ENCODE measurements at regions not wholly inside any gene's neighbourhood (a gene's known extent, or its start where the extent isn't known, plus 50 kb on each side); places are given as distances from the start of the nearest gene placed in this dataset.

DNA sequence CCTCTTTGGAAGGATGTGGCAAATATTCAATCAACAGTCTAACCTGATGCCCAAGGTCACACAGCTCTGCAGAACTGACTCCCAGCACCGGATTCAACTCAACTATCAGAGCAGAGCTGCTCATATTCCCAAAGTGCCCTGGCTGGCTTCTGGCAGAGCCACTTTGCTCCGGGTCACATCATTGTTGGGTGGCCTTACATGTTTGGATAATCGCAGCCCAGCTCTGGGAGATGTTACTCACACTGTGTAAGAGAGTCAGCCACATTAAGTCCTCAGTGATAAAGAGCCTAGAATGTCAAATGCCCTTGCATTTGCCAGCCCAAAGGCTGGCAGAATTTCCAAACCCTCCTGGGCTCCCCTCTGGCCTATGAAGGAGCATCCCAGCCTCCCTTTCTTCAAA is 79.8 kb upstream of the PDE1C start:
- DNase-seq (ENCODE audit: low read depth in 2 of 2, low spot score in 1 of 2): no peak

DNA sequence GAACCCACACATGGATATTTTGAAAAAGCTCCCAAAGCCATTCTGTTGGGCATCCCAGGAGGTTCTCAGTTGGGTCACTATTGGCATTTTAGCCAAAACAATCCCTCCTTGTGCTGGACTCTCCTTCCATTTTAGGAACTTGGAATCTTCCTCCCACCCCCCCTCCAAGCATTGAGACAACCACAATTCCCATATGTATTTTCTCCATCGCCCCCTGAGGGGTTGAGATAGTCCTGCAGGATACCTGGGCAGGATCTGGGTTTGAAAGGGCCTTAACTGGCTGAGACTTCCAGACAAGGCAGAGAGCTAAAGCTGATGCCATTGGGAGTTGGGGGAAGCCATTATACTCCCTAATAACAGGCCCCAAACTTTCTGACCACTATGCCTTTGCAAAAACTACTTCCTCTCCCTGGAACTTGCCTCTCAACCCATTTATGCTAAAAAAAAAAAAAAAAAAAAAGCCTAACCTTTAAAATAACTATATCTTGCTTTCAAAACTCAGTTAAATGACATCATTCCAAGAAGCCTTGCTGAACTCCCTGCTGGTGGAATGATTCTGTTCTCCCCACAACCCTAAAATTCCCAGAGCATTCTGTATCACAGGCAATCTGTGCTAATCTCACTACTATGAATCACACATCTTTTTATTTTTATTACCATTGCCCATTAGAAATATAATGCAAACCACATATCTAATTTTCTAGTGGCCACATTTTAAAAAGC is 77.5 kb upstream of the PDE1C start:
- DNase-seq (ENCODE audit: low read depth in 2 of 2, low spot score in 1 of 2): no peak

DNA sequence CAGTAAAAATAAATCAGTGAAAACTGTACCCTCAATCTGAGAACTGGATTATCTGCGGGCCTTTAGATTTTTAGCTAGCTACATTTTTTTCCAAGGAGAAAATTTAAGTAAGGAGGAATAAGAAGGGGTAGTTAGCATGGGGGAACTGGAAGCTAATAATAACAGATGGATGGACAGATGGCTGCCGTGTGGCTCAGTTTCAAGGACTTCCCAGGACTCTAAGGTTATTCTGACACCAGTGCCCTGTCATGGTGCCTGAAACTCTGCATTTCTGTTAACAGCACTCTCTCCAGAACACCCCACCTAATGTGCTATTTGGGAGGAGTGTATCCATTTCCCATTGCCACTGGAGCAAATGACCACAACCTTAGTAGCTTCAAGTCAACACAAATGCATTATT is 75.7 kb upstream of the PDE1C start:
- DNase-seq (ENCODE audit: low read depth in 2 of 2, low spot score in 1 of 2): no peak

DNA sequence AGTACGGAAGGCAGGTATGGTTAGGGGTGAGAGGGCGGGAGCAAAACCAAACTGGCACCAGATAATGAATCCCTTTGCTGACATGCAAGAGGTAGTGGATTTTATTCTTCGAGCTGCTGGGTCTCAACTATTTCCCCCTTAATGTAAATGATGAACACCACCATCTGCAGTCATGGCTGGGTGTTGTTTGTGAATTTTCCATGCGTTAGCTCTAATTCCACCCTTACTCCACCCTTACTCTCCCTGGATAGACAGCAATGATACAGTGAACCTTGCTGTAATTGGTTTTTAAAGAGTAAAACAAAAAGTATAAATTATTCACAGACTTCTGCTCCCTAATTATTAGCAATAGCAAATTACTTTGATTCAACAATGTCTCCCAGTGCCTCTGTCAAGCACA is 74.5 kb upstream of the PDE1C start:
- no peak for DNase-seq (ENCODE audit: low read depth in 2 of 2, low spot score in 1 of 2)

DNA sequence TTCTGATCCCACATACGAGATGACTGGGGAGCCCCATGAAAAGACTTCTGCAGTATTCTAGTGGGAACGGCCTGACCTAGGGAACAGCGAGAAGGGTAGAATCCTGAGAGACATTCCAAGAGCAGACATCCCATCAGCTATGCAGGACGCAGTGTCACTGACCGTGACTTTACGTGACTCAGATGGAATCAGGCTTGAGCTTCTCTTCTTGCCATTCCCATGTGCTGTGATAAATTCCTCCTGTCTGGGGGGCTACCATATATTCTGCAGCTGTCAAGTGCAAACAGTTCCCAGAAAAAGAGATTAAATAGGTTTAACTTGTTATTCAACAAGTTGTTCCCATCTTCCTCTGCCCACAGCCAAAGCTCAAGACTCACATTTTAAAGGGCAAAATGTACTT is 73.1 kb upstream of the PDE1C start:
- no peak for DNase-seq (ENCODE audit: low read depth in 2 of 2, low spot score in 1 of 2)

DNA sequence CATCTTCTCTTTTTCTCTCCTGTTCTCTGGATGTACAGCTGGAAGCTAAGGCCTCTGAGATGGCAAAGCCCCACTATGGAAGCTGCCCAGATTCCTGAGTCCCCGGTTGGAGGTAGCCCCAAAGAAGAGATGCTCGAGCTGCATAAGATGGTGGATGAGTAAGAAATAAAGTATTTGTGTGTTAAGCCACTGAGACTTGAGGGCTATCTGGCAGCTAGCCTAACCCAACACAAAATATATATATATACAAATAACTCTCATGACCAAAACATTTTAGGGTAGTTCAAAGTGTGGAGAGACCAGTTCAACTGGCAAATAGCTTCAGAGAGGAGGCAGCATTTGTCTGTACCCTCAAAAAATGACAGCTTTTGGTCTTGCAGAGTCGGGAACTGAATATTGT is 72.4 kb upstream of the PDE1C start:
- no peak for DNase-seq (ENCODE audit: low read depth in 2 of 2, low spot score in 1 of 2)

DNA sequence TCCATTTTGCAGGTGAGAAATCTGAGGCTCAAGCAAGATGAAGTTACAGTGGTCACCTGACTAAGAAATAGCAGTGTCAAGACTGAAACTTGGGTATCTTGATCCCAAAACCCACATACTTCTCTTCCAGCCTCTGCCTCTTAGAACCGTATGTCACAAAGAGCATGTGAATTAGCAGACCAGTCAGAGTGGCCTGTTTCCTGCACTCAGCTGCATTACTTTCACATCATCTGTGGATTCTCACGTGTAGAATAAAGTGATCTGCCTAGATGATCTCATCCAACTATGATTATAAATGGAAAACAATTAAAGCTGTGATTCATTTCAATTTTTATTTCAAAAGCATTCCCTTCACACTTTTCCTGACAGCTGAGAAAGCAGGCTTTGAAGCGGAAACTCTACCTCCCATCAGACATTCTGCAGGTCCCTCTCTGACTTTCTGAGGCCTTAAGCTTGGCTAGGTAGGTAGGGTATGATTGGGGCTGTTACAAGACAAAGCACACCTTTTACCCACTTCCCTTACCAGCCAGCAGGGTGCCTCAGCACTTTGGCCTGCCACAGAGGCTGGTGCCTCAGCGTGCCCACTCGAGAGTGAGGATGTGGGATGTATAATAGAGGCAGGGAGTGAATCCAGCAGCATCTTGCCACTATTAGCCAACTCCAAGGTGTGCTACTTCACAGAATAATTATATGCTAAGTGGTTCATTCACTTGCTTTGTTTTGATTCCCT is 70.2 kb upstream of the PDE1C start:
- no peak for DNase-seq (ENCODE audit: low read depth in 2 of 2, low spot score in 1 of 2)

DNA sequence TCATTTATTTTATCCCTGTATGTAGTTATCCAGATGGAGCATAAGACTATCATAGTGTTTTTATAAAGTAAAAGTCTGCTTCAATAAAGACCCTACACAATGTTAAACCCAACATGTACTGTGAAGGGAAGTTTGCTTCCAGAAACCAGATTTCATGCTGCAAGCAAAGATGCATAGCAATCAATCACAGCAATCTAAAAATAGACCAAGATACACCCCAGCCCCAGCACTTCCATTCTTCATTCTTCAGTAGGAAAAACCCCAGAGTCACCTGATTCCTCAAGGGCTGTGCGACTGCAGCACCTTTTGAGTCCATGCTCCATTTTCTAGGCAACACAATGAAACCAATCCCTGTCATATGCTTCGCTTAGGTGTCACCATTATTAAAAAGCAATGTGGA is 66.9 kb upstream of the PDE1C start:
- DNase-seq (ENCODE audit: low read depth in 2 of 2, low spot score in 1 of 2): no peak

DNA sequence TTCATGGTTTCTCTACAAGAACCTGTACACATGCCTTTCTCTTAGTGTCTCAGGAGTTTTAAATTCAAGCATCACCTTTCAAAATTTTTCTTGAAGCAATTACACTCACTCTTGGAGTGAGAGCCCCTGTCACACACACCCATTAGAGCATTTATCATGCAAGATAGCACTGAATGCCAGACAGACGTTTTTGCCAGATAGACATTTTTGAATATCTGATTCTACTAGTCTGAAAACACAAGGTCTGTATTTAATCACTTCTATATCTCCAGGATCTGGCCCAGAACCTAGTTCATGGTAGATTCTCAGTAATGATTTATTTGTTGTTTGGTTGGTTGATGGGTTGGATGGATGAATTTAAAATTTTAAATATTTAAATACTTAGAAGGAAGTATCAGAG is 60.9 kb upstream of the PDE1C start:
- DNase-seq (ENCODE audit: low read depth in 2 of 2, low spot score in 1 of 2): no peak

DNA sequence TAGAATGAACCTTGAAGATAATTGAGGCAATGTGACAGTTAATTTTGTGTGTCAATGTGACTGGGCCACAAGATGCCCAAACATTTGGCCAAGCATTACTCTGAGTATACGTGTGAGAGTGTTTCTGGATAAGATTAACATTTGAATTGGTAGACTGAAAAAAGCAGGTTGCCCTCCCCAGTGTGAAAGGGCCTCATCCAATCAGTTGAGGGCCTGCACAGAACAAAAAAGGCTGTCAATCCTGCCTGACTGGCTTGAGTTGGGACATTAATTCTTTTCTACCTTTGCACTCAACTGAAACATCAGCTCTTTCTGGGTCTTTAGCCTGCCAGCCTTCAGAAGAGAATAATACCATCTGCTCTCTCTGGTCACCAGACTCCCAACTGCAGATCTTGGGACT is 56.6 kb upstream of the PDE1C start:
- DNase-seq (ENCODE audit: low read depth in 2 of 2, low spot score in 1 of 2): no peak

Data from stimulated activated CD8-positive, alpha-beta memory T cell treated with anti-CD3 and anti-CD28 coated beads, Interleukin-4, amount 100 ng/mL, for 1 hour (primary cell).